Kidney (tissue), 13 donors: ENCODE measurements at regions not wholly inside any gene's neighbourhood (a gene's known extent, or its start where the extent isn't known, plus 50 kb on each side); places are given as distances from the start of the nearest gene placed in this dataset.

ENCODE experiments used
- DNase-seq, 5 donors: peaks; one replicate each; pipeline ENCODE4 v3.0.0-alpha.2; 2013 to 2020
- FAIRE-seq: peaks from 2 replicates; lab custom pipeline; 2012; peaks lifted over from hg19 to GRCh38; lab: Jason Lieb, UNC
- H3K27ac ChIP-seq, 2 donors: one replicate each; pipeline ENCODE4 v1.7.0; 2013; ENCODE audit warnings: low read depth in 2 of 2, low read length in 2 of 2, inconsistent platforms in 1 of 2
- H3K27me3 ChIP-seq: one replicate; pipeline ENCODE4 v1.7.1; 2013; ENCODE audit warnings: low read length, inconsistent platforms; ENCODE audit not compliant: control insufficient read depth, insufficient read depth
- H3K36me3 ChIP-seq, 3 donors: one replicate each; pipeline versions ENCODE4 v1.7.0 to v1.7.1; 2013; ENCODE audit warnings: low read length in 3 of 3, control low read depth in 1 of 3, inconsistent platforms in 1 of 3; ENCODE audit not compliant: insufficient read depth in 3 of 3, control insufficient read depth in 2 of 3
- H3K4me1 ChIP-seq, 3 donors: one replicate each; pipeline versions ENCODE4 v1.7.0 to v1.7.1; 2013; ENCODE audit warnings: low read length in 3 of 3, inconsistent platforms in 1 of 3, low read depth in 1 of 3; ENCODE audit not compliant: control insufficient read depth in 2 of 3, insufficient read depth in 2 of 3
- H3K4me3 ChIP-seq, 3 donors: one replicate each; pipeline versions ENCODE4 v1.7.0 to v1.8.1; 2013; ENCODE audit warnings: low read length in 3 of 3, control low read depth in 1 of 3, inconsistent platforms in 1 of 3
- H3K9ac ChIP-seq, 3 donors: one replicate each; pipeline versions ENCODE4 v1.7.0 to v1.7.1; 2013; ENCODE audit warnings: low read length in 3 of 3, control low read depth in 1 of 3, inconsistent platforms in 1 of 3
- H3K9me3 ChIP-seq, 3 donors: one replicate each; pipeline versions ENCODE4 v1.7.0 to v1.7.1; 2013; ENCODE audit warnings: low read length in 3 of 3, control low read depth in 1 of 3, inconsistent platforms in 1 of 3; ENCODE audit not compliant: control insufficient read depth in 2 of 3, insufficient read depth in 1 of 3
- intact Hi-C: fragments of 100-400 bp; cut with DNase I; formaldehyde crosslinking; loops from one replicate; pipeline ENCODE4 v1.11.1; 2022
- TF ChIP-seq, protein P1 (sequence below): IDR thresholded peaks from 3 replicates; pipeline ENCODE4 v1.5.1; 2012; ENCODE audit warnings: mild to moderate bottlenecking, moderate library complexity, borderline replicate concordance; ENCODE audit not compliant: insufficient read depth; ENCODE audit errors: extremely low read depth
- donor health status: control.
- donor health status: control.
- donor health status: control.
- donor health status: control.
- donor health status: control.
- donor health status: DM: yes; HTN: yes; CAD: no.
- donor health status: Normal renal cell carcinoma (clear cell type).

- H3K27me3 ChIP-seq: no peaks in the 10 kb centered on the region
- H3K36me3 ChIP-seq: no peaks in the 10 kb centered on the region
- H3K4me1 ChIP-seq: no peaks in the 10 kb centered on the region
- intact Hi-C loops: no loop called here
- no peaks in the 10 kb centered on the region for H3K9me3 ChIP-seq
- no peak overlapping the region for H3K27ac ChIP-seq
- H3K9ac ChIP-seq: no peak overlapping the region
- H3K4me3 ChIP-seq: no peak overlapping the region
- FAIRE-seq (no peak), DNase-seq (no peak)
- TF ChIP-seq, protein P1, sequence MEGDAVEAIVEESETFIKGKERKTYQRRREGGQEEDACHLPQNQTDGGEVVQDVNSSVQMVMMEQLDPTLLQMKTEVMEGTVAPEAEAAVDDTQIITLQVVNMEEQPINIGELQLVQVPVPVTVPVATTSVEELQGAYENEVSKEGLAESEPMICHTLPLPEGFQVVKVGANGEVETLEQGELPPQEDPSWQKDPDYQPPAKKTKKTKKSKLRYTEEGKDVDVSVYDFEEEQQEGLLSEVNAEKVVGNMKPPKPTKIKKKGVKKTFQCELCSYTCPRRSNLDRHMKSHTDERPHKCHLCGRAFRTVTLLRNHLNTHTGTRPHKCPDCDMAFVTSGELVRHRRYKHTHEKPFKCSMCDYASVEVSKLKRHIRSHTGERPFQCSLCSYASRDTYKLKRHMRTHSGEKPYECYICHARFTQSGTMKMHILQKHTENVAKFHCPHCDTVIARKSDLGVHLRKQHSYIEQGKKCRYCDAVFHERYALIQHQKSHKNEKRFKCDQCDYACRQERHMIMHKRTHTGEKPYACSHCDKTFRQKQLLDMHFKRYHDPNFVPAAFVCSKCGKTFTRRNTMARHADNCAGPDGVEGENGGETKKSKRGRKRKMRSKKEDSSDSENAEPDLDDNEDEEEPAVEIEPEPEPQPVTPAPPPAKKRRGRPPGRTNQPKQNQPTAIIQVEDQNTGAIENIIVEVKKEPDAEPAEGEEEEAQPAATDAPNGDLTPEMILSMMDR: no peak
These were observed 665.7 kb upstream of the GJE1 start for GRCh38 chr6:141467041-141467440.

DNA sequence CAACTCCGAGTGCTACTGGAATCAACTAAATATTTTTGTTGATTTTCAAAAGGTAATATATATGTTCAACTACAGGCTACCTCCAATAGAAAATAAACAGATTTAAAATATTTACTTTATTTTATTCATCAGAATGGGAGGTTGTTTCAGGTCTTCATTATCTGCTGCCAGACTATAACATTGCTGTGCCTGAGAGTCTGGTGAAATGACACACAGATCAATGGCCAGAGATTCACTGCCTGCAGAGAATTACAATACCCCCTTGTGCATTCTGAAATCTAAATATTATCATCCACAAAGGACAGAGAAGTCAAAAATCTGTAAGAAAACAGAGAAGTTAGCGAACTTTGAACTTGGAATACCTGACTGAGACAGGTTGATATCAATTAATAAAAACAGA, 667.8 kb upstream of the GJE1 start:
- Histone ChIP-seq H3K4me3 (no peak overlapping the region), H3K27ac (no peak overlapping the region), H3K4me1 (no peaks in the 10 kb centered on the region), H3K9ac (no peak overlapping the region), H3K27me3 (no peaks in the 10 kb centered on the region), H3K9me3 (no peaks in the 10 kb centered on the region), H3K36me3 (no peaks in the 10 kb centered on the region)
- FAIRE-seq: no peak
- intact Hi-C loops: no loop called here
- no peak for DNase-seq
- TF ChIP-seq, protein P1: no peak

DNA sequence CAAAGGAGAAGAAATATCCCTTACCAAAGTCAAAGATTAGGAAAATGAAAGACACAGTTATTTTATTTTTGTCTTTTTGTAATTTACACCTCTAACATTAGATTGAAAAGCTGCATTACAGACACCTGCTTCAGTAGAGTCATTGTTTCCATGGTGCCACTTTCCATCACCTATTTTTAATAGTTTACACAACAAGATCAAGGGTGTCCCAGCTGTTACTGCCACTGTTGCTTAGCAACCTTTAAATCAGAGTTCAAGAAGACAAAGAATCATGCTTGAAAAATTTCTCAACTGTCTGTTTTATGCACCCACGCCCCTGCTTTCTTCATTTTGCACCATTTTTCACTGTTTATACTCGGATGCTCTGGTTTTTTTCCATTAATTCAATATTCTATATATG, 668.2 kb upstream of the GJE1 start:
- H3K27me3 ChIP-seq: no peaks in the 10 kb centered on the region
- FAIRE-seq: no peak
- H3K36me3 ChIP-seq: no peaks in the 10 kb centered on the region
- intact Hi-C loops: no loop called here
- TF ChIP-seq, protein P1: no peak
- DNase-seq: no peak
- H3K9me3 ChIP-seq: no peaks in the 10 kb centered on the region
- no peaks in the 10 kb centered on the region for H3K4me1 ChIP-seq
- no peak overlapping the region for H3K9ac ChIP-seq
- H3K4me3 ChIP-seq: no peak overlapping the region
- no peak overlapping the region for H3K27ac ChIP-seq
